ENCODE measurements at regions not wholly inside any gene's neighbourhood (a gene's known extent, or its start where the extent isn't known, plus 50 kb on each side); places are given as distances from the start of the nearest gene placed in this dataset.
A peak's percentile ranks its signal among the peaks of the same experiment; 100 is the strongest.

- H3K9me3 ChIP-seq (ENCODE audit: control insufficient read depth in 5 of 5, low read length in 5 of 5), result no peaks in the 10 kb centered on the region
- no peaks in the 10 kb centered on the region for H3K27me3 ChIP-seq (ENCODE audit: control insufficient read depth in 5 of 5, insufficient read depth in 4 of 5, low read length in 5 of 5)
- H3K4me3 ChIP-seq (ENCODE audit: low read depth in 1 of 5, low read length in 5 of 5), result no peak overlapping the region
- no peaks in the 10 kb centered on the region for H3K4me1 ChIP-seq (ENCODE audit: control insufficient read depth in 5 of 5, insufficient read depth in 5 of 5, low read length in 5 of 5)
- H3K27ac ChIP-seq (ENCODE audit: low read depth, low read length), result no peak overlapping the region
- H3K9ac ChIP-seq (ENCODE audit: low read length in 5 of 5), result no peak overlapping the region
- no peaks in the 10 kb centered on the region for H3K36me3 ChIP-seq (ENCODE audit: control insufficient read depth in 5 of 5, insufficient read depth in 5 of 5, low read length in 5 of 5)
These were observed 189.0 kb downstream of the GALNT1 start for GRCh38 chr18:35770376-35771014.

- Histone ChIP-seq H3K4me1 (ENCODE audit: control insufficient read depth in 5 of 5, insufficient read depth in 5 of 5, low read length in 5 of 5) (no peaks in the 10 kb centered on the region), H3K27ac (ENCODE audit: low read depth, low read length) (no peak overlapping the region), H3K4me3 (ENCODE audit: low read depth in 1 of 5, low read length in 5 of 5) (no peak overlapping the region), H3K27me3 (ENCODE audit: control insufficient read depth in 5 of 5, insufficient read depth in 4 of 5, low read length in 5 of 5) (no peaks in the 10 kb centered on the region), H3K9ac (ENCODE audit: low read length in 5 of 5) (no peak overlapping the region), H3K36me3 (ENCODE audit: control insufficient read depth in 5 of 5, insufficient read depth in 5 of 5, low read length in 5 of 5) (no peaks in the 10 kb centered on the region), H3K9me3 (ENCODE audit: control insufficient read depth in 5 of 5, low read length in 5 of 5) (no peaks in the 10 kb centered on the region)
These were observed 189.6 kb downstream of the GALNT1 start for GRCh38 chr18:35771172-35771571.

- Histone ChIP-seq H3K27ac (ENCODE audit: low read depth, low read length) (no peak overlapping the region), H3K9me3 (ENCODE audit: control insufficient read depth in 5 of 5, low read length in 5 of 5) (peaks cover 0 to 3% (median 0%) of the 10 kb centered on the region in 5 donors), H3K4me3 (ENCODE audit: low read depth in 1 of 5, low read length in 5 of 5) (no peak overlapping the region), H3K36me3 (ENCODE audit: control insufficient read depth in 5 of 5, insufficient read depth in 5 of 5, low read length in 5 of 5) (no peaks in the 10 kb centered on the region), H3K27me3 (ENCODE audit: control insufficient read depth in 5 of 5, insufficient read depth in 4 of 5, low read length in 5 of 5) (peaks cover 0 to 6% (median 3%) of the 10 kb centered on the region in 5 donors), H3K4me1 (ENCODE audit: control insufficient read depth in 5 of 5, insufficient read depth in 5 of 5, low read length in 5 of 5) (no peaks in the 10 kb centered on the region), H3K9ac (ENCODE audit: low read length in 5 of 5) (no peak overlapping the region)
These were observed 194.3 kb downstream of the GALNT1 start for GRCh38 chr18:35775887-35776286.

- H3K9me3 ChIP-seq (ENCODE audit: control insufficient read depth in 5 of 5, low read length in 5 of 5), result peaks cover 0 to 3% (median 0%) of the 10 kb centered on the region in 5 donors
- H3K27me3 ChIP-seq (ENCODE audit: control insufficient read depth in 5 of 5, insufficient read depth in 4 of 5, low read length in 5 of 5), result peaks cover 0 to 6% (median 3%) of the 10 kb centered on the region in 5 donors
- H3K4me3 ChIP-seq (ENCODE audit: low read depth in 1 of 5, low read length in 5 of 5), result no peak overlapping the region
- H3K4me1 ChIP-seq (ENCODE audit: control insufficient read depth in 5 of 5, insufficient read depth in 5 of 5, low read length in 5 of 5), result no peaks in the 10 kb centered on the region
- H3K36me3 ChIP-seq (ENCODE audit: control insufficient read depth in 5 of 5, insufficient read depth in 5 of 5, low read length in 5 of 5), result no peaks in the 10 kb centered on the region
- no peak overlapping the region for H3K27ac ChIP-seq (ENCODE audit: low read depth, low read length)
- H3K9ac ChIP-seq (ENCODE audit: low read length in 5 of 5), result no peak overlapping the region
These were observed 194.9 kb downstream of the GALNT1 start for GRCh38 chr18:35776473-35776872.

GRCh38 chr18:35777039-35777438, 195.4 kb upstream of the RMP24 start:
- Histone ChIP-seq H3K9ac (ENCODE audit: low read length in 5 of 5) (no peak overlapping the region), H3K36me3 (ENCODE audit: control insufficient read depth in 5 of 5, insufficient read depth in 5 of 5, low read length in 5 of 5) (no peaks in the 10 kb centered on the region), H3K4me3 (ENCODE audit: low read depth in 1 of 5, low read length in 5 of 5) (no peak overlapping the region), H3K4me1 (ENCODE audit: control insufficient read depth in 5 of 5, insufficient read depth in 5 of 5, low read length in 5 of 5) (no peaks in the 10 kb centered on the region), H3K27me3 (ENCODE audit: control insufficient read depth in 5 of 5, insufficient read depth in 4 of 5, low read length in 5 of 5) (peaks cover 0 to 6% (median 3%) of the 10 kb centered on the region in 5 donors), H3K9me3 (ENCODE audit: control insufficient read depth in 5 of 5, low read length in 5 of 5) (peaks cover 0 to 3% (median 0%) of the 10 kb centered on the region in 5 donors), H3K27ac (ENCODE audit: low read depth, low read length) (no peak overlapping the region)

- Histone ChIP-seq H3K36me3 (ENCODE audit: control insufficient read depth in 5 of 5, insufficient read depth in 5 of 5, low read length in 5 of 5) (no peaks in the 10 kb centered on the region), H3K4me3 (ENCODE audit: low read depth in 1 of 5, low read length in 5 of 5) (no peak overlapping the region), H3K4me1 (ENCODE audit: control insufficient read depth in 5 of 5, insufficient read depth in 5 of 5, low read length in 5 of 5) (no peaks in the 10 kb centered on the region), H3K9ac (ENCODE audit: low read length in 5 of 5) (no peak overlapping the region), H3K27me3 (ENCODE audit: control insufficient read depth in 5 of 5, insufficient read depth in 4 of 5, low read length in 5 of 5) (peaks cover 0 to 6% (median 3%) of the 10 kb centered on the region in 5 donors), H3K27ac (ENCODE audit: low read depth, low read length) (peak overlapping the region; percentile 39), H3K9me3 (ENCODE audit: control insufficient read depth in 5 of 5, low read length in 5 of 5) (peaks cover 0 to 3% (median 0%) of the 10 kb centered on the region in 5 donors)
These were observed 193.4 kb upstream of the RMP24 start for GRCh38 chr18:35778850-35779627.

GRCh38 chr18:35780937-35781336, 191.5 kb upstream of the RMP24 start:
- Histone ChIP-seq H3K27me3 (ENCODE audit: control insufficient read depth in 5 of 5, insufficient read depth in 4 of 5, low read length in 5 of 5) (peaks cover 0 to 6% (median 3%) of the 10 kb centered on the region in 5 donors), H3K4me1 (ENCODE audit: control insufficient read depth in 5 of 5, insufficient read depth in 5 of 5, low read length in 5 of 5) (no peaks in the 10 kb centered on the region), H3K9me3 (ENCODE audit: control insufficient read depth in 5 of 5, low read length in 5 of 5) (peaks cover 0 to 3% (median 0%) of the 10 kb centered on the region in 5 donors), H3K36me3 (ENCODE audit: control insufficient read depth in 5 of 5, insufficient read depth in 5 of 5, low read length in 5 of 5) (no peaks in the 10 kb centered on the region), H3K27ac (ENCODE audit: low read depth, low read length) (no peak overlapping the region), H3K4me3 (ENCODE audit: low read depth in 1 of 5, low read length in 5 of 5) (no peak overlapping the region), H3K9ac (ENCODE audit: low read length in 5 of 5) (no peak overlapping the region)

GRCh38 chr18:35782926-35783325, 189.6 kb upstream of the RMP24 start:
- Histone ChIP-seq H3K36me3 (ENCODE audit: control insufficient read depth in 5 of 5, insufficient read depth in 5 of 5, low read length in 5 of 5) (no peaks in the 10 kb centered on the region), H3K9ac (ENCODE audit: low read length in 5 of 5) (no peak overlapping the region), H3K27ac (ENCODE audit: low read depth, low read length) (no peak overlapping the region), H3K4me3 (ENCODE audit: low read depth in 1 of 5, low read length in 5 of 5) (no peak overlapping the region), H3K9me3 (ENCODE audit: control insufficient read depth in 5 of 5, low read length in 5 of 5) (no peaks in the 10 kb centered on the region), H3K4me1 (ENCODE audit: control insufficient read depth in 5 of 5, insufficient read depth in 5 of 5, low read length in 5 of 5) (no peaks in the 10 kb centered on the region), H3K27me3 (ENCODE audit: control insufficient read depth in 5 of 5, insufficient read depth in 4 of 5, low read length in 5 of 5) (peaks cover 0 to 3% (median under 1%) of the 10 kb centered on the region in 5 donors)

GRCh38 chr18:35786365-35787042, 186.0 kb upstream of the RMP24 start:
- Histone ChIP-seq H3K9ac (ENCODE audit: low read length in 5 of 5) (no peak overlapping the region), H3K4me3 (ENCODE audit: low read depth in 1 of 5, low read length in 5 of 5) (no peak overlapping the region), H3K27me3 (ENCODE audit: control insufficient read depth in 5 of 5, insufficient read depth in 4 of 5, low read length in 5 of 5) (peaks cover 0 to 2% (median 0%) of the 10 kb centered on the region in 5 donors), H3K4me1 (ENCODE audit: control insufficient read depth in 5 of 5, insufficient read depth in 5 of 5, low read length in 5 of 5) (no peaks in the 10 kb centered on the region), H3K27ac (ENCODE audit: low read depth, low read length) (no peak overlapping the region), H3K9me3 (ENCODE audit: control insufficient read depth in 5 of 5, low read length in 5 of 5) (no peaks in the 10 kb centered on the region), H3K36me3 (ENCODE audit: control insufficient read depth in 5 of 5, insufficient read depth in 5 of 5, low read length in 5 of 5) (no peaks in the 10 kb centered on the region)

- Histone ChIP-seq H3K27ac (ENCODE audit: low read depth, low read length) (no peak overlapping the region), H3K4me3 (ENCODE audit: low read depth in 1 of 5, low read length in 5 of 5) (no peak overlapping the region), H3K36me3 (ENCODE audit: control insufficient read depth in 5 of 5, insufficient read depth in 5 of 5, low read length in 5 of 5) (no peaks in the 10 kb centered on the region), H3K27me3 (ENCODE audit: control insufficient read depth in 5 of 5, insufficient read depth in 4 of 5, low read length in 5 of 5) (peaks cover 0 to 2% (median 0%) of the 10 kb centered on the region in 5 donors), H3K4me1 (ENCODE audit: control insufficient read depth in 5 of 5, insufficient read depth in 5 of 5, low read length in 5 of 5) (no peaks in the 10 kb centered on the region), H3K9me3 (ENCODE audit: control insufficient read depth in 5 of 5, low read length in 5 of 5) (no peaks in the 10 kb centered on the region), H3K9ac (ENCODE audit: low read length in 5 of 5) (no peak overlapping the region)
These were observed 182.9 kb upstream of the RMP24 start for GRCh38 chr18:35789543-35789942.

Measured in subcutaneous abdominal adipose tissue (tissue), 5 donors.